HG03066 (cell line): ENCODE measurements at regions not wholly inside any gene's neighbourhood (a gene's known extent, or its start where the extent isn't known, plus 50 kb on each side); places are given as distances from the start of the nearest gene placed in this dataset.

Source experiments
- ATAC-seq: cut with Tn5 transposase; IDR thresholded peaks from one replicate; pipeline ENCODE4 v1.9.1; 2021; ENCODE audit warnings: low read depth; ENCODE audit not compliant: unreplicated experiment

DNA sequence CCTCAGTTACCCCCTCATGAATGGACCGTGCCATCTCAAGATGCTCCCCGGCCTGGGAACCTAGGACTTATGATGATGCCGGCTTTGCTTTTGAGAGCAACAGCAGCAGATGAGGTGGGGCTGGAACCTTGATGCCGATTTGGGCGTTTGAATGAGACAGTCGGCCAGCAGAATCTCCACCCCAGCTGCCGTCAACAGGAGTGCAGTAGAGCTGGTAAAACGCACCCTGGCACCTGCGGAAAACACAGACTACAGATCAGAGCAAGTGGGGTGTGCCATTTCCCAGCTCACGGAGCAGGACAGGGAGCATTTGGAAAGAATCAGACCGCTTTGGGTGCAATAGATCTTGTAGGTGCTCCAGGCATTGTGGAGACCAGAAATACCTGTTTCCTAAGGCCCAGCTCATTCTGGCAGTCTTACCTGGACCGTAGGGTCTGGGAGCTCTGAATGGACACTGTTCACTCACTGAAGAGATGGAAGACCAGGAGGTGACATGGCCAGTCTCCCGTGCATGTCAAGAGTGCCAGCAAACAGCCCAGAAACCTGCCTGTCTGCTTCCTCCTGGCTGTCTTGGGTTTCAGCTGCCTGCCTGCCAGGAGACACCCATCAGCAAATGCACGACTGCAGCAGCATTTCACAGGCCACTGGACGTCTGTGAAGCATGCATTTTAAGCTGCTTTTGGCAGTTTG, 317.7 kb upstream of the IRX4 start:
- ATAC-seq, result no peak

DNA sequence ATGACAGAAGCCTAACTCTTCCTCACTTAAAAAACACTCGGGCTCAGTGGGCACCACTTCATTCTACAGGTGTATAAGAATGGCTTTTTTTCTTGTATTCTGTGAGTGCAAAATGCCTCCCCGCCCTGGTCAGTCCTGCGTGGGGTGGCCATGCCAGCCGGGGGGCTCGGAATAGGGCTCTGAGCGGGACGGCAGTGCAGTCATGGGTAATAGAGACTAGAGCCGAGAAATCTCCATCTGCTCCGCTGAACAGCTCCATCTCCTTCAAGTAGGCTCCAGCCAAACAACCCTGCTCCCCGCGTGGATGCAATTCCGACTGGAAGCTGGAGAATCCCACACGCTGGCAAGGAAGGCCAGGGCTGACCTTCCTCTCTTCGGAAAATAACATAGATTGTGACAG, 317.0 kb upstream of the IRX4 start:
- ATAC-seq, result no peak

DNA sequence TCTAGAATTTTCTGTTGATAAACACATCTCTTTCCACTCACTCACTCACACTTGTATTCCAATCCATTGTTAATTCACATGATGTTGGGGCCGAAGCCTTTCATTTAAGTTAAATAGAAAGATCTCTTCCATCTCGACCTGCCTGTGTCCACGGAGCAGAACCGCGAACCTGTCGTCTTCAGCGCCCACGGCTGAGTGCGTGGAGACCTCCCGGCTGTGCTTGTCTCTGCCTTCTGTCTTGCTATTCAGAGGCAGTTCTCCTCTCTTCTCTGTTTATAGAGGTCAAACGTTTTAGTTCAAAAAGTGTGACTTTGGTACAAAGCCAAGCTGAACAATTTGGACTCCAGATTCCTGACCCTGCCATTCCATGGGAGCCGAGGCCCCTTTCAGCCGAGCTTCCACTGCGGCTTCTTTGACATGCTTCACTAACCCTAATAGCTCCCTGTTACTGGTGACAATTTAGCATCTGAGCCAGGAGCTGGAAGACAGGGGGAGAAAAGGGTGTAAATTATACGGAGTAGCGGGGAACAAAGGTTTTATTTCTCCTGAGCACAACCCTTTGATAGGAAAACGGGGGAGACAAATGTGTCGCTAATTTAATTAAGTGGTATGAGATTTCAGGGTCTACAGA, 314.4 kb upstream of the IRX4 start:
- no peak for ATAC-seq

DNA sequence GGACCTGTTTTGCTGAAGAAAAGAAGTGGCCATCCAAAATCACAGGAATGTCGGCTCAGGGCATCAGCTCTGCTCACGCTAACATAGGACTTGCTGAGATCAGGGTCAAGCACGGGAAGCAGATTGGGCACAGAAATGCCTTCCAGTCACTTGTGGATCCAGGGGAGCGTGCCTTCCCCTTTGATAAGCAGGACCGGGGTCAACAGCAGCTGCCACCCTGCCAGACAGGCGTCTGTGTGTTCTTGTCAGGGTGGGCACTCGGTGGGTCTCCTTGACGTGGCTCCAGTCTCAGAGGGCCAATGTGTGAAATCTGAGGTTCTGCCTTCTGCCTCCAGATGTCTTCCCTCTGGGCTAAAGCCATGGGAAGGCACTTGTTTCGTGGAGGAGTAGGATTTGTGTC, 313.7 kb upstream of the IRX4 start:
- no peak for ATAC-seq

DNA sequence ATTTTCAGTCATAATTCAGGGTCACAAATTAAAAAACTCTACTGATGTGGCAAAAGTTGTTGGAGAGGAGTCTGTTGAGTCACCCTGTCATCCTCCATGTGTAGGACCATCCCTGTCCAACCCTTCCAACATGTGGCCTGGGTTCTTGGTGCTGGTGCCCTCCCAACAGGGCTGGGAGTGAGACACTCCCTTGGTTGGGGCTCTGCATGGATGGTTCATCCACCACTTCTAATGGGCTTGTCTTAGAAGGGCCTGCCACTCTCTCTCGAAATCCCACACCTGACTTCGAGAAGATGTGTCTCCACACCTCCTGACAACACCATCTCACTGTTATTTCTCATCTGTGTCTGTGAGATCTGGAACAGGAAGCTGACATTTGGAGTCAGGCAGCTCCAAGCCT, 312.2 kb upstream of the IRX4 start:
- ATAC-seq, result no peak

DNA sequence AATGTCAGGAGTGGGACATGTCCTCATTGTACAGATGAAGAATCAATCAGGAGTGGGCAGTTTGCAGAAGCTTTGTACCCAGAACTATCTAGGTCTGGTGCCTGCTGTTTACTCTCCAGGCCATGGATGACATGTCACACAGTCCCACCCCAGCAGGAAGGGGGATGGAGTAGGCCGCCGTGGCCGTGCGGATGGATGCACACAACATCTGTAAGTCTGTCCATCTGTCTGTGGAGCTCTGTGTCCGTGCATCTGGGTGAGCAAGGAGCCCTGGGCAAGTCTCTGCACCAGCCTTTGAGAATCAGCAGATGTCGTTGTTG, 311.5 kb upstream of the IRX4 start:
- no peak for ATAC-seq

DNA sequence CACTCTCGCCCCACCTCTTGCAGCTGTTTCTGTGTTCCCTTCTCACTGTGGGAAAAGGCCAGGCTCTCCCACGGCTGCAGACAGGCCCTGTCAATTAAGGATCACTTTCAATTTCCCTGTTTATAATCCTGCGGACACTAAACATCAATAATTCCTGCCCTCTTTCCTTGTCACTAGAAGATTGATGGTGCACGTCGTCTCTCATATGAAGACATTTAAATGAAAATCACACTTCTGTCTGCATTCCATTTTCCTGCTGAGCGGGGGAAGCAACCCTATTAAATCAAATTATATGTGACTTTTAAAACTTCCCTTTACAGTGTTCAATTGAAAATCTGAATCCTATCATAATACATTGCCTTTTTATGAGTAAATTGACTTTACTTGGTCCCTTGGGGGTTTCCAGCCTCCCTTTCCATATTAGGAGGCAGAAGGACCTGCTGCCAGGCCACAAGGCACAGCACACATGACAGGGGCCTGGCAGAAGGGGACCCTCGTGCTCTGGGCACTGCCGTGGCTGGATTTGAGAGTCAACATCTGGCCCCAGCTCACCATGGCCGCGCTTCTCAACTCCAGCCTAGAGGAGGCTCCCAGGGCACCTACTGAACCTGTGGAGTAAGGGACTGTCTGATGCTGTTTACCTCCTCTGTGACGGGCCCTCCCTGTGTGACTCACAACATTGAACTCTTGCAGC, 311.0 kb upstream of the IRX4 start:
- ATAC-seq, result no peak

DNA sequence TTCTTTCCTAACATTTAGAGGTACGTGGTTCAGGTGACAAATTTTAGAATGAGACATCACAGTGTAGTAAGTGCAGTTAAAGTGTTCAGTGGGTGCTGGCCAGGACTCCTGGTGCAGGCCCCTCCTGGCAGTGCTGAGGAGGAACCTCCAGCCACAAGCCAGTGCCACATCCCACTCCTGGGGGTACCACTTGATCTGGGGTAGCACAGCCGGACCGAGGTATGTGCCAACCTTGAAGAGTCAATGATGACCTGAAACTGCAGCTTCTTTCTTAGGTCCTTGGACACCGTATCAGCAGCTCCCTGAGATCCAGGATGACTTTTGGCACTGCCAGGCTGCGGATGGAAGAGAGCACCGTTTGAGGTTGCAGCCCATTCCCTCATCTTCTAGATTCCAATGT, 310.4 kb upstream of the IRX4 start:
- no peak for ATAC-seq

DNA sequence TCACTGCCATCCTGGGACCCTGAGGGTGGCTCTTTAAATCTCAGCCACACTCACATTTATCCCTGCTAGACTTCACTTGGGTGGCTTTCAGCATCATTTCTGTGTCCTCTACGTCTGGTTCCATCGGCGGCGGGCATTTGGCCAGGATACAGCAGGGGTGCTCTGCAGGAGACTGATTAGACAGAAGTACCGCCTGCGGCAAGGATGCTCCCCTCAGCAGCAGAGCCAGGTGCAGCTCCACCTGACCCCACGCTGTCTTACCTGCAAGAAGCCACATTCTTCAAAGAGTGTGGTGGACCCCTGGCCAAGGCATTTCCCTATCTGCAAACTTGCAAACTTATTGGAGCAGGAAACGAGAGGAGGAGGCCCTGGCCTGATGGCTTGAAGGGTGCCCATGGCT, 309.8 kb upstream of the IRX4 start:
- no peak for ATAC-seq

DNA sequence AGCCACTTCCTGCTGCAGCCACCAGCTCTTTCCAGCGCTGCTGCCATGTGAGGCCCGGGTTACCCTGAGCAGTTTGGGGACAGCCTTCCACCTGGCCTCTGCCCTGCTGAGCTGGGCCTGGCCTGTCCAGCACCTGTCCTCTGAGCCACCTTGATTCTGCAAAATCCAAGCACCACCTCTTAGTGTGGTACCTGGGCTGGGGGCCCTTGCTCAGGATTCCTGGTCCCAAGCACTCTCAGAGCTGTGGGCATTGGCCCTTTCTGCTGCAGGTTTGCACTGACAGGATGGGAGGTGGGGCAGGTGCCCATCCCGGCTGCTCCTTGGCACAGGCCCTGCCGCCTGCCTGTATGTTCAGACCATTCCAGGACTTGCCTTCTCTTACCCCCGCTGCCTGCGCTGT, 309.2 kb upstream of the IRX4 start:
- no peak for ATAC-seq

DNA sequence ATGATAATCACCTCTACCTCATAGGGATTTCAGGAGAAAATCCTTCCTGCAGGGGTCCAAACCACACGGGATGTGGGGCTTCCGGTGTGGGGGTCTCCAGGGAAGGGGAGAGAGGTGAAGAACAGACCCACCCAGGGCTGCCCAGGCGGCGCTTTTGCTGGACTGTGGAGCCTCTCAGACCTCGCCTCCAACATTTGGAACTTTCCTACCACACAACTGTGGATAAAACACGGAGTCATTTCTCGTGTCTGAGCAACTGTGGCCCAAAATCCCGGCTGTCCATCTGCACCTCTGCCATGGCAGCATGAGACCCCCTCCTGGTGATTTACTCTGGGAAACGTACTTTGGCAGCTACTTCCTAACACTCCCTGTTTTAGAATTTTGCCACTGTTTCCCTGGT, 307.8 kb upstream of the IRX4 start:
- ATAC-seq, result no peak

DNA sequence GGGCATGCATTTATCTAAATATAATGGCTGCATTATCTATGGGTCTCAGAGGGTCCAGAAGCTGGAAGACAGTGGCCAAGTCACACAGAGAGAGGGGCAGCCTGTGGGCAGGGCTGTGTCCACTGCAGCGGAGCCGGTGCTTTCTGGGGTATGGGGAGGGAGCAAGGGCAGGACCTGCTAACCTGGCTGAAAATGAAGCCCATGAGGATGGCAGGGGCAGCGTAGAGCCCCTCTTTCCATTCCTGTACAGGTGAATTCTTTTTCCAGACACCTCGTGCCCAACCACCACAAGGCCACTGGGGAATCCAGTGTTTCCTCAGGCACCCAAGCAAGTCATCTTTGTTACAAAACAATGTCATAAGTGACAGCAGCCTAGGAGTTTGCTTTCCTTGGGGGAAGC, 305.9 kb upstream of the IRX4 start:
- no peak for ATAC-seq

DNA sequence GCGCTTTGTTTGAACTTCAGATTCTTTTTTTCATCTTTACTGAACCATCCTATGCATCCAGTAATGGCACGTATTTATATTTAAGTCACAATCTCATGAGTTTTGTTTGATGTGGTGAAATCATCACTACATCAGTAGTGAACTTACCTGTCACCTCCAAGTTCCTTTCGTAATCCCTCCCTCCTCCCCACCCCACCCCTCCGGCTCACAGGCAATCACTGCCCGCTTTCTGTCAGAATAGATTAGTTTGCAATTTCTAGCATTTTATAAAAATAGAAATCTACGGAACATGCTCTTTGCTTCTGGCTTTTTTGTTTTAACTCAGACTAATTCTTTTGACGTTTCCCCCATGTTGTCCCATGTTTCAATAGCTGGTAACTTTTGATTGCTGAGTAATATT, 305.4 kb upstream of the IRX4 start:
- ATAC-seq, result no peak

DNA sequence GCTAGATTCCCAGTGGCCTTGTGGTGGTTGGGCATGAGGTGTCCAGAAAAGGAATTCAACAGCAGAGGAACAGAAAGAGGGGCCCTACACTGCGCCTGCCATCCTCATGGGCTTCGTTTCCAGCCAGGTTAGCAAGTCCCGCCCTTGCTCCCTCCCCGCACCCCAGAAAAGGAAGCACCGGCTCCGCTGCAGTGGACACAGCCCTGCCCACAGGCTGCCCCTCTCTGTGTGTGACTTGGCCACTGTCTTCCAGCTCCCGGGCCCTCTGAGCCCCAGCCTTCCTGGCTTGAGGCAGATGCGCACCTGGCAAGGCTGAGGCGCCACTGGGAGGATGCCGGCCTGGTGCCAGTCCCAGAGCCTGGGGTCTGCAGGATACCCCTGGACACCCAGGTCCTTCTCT, 305.0 kb upstream of the IRX4 start:
- ATAC-seq, result no peak

DNA sequence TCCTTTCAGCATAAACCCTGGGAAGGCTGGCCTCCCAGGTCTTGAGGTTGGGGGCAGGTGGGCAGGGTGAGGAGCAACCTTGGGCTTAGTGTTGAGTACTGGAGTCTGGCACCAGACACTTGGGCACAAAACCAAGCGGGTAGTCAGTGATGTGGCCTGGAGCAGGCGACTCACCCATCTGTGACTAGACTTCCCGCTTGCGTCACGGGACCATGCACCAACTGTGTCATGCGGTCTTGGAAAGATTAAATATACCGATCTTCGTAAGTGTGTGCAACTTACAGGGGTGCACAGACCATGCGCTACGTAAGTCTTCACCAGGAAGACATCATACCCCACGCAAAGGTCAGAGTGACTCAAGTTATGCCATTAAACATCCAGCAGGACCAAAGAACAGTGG, 304.4 kb upstream of the IRX4 start:
- no peak for ATAC-seq

DNA sequence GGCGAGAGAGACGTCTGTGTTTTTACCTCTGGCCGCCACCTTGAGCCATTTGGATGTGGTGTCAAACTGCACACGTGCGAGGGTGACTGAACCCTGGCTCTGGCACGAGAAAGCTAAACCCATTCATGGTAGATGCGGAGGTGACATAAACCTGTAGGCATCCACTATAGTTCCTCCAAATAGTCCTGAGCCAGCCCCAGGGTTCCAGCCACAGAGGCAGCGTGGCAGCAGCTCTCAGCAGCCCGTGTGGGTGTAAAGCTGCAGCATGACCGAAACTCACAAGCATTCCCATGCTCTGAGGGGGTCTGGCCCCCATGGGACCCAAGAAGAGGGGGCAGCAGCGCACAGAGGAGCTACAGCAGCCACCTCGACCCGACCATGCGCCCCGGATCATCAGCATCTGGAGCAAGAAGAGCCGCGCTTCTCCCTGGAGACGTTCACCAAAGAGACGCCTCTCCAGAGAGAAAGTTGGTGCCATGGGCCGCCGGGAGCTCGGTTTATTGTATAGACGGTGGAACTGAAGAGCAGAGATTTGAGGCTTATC, 303.8 kb upstream of the IRX4 start:
- no peak for ATAC-seq

DNA sequence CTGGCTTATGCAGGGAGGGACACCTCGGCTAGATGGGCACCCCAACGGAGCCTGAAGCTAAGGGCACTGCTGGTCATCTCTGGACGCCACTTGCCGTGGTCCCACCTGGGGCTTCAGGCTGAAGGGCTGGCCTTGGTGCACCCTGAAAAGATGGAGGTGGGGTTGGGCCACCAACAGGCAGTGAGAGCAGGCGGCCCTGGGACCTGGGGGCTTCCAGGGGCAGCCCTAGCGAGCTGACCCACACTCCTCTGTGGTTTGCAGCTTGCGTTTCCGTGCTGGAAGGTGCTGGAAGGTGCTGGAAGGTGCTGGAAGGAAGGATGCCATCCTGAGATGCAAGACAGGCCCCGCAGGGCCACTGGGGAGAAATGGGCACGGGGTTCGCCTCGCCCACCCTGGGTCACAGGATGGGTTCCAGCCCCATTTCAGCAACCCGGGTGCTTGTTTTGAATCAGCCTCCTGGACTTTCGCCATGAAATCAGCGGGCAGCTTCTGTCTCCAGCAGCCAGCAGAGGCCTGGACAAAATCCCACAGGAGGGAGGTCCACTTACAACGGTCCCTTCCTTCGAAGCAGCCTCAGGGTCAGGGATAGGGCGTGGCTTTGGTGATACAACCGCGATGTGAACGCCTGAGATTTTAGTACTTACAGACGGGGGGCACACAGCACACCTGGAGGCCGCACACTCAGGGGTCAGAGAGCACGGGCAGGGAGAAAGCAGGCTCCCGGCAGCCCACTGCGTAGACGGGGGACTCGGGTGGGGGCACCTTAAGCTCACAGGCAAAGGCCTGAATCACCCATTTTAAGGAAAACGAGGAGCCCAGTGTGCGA, 303.1 kb upstream of the IRX4 start:
- no peak for ATAC-seq

DNA sequence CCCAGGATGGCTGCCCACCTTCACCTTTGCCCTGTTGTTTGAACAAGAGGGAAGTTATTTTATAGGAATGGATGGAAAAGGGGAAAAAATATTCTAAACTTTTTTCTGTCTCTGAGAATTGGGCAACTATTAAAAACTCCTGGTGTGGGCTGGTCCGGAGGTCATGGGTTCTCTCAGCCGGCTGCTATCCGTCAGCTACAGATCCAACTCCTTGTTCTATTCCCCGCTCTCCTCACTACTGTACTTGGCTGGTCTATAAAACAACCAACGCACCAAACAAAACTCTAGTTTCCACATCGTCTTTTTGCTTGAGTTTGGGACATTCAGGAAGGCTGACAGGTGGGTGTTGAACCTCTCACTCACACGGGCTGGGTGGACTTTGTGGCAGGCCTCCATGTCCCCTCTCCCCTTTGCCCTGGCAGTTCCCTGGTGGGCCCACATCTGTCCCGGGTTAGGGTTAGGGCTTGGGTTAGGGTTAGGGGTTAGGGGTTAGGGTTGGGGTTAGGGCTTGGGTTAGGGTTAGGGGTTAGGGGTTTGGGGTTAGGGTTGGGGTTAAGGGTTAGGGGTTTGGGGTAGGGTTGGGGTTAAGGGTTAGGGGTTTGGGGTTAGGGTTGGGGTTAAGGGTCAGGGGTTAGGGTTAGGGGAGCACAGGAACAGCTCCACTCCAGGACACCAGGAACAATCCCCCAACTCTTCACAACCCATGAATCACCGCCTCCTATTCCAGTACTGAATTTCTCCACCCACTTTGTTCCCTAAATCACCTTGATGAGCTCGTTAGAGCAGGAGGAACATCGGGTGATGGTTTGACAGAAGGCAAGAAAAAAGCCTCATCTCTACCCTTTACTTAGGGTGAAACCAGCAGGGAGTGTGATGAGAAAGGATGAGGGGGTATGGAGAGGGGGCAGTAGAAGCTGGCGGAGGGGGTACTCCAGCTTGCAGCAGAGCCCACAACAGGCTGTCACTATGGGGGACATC, 302.1 kb upstream of the IRX4 start:
- ATAC-seq, result no peak

DNA sequence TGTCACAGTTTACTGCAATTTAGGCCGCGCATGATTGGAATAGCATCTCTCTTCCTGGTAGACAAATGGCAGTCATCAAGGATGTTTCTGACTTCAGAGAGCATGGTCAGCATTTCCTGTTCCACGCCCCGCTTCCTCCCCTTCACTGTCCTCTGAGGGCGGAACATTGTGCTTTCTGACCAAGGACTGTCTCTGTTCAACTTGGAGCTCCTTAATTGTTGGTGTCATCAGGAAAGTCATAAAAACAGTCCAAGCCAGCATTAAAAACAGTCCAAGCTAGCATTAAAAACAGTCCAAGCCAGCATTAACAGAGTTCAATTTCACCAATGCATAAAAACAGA, 301.3 kb upstream of the IRX4 start:
- no peak for ATAC-seq
